OCI-LY7 (cell line): ENCODE measurements at regions not wholly inside any gene's neighbourhood (a gene's known extent, or its start where the extent isn't known, plus 50 kb on each side); places are given as distances from the start of the nearest gene placed in this dataset.

Experiments
- CTCF ChIP-seq: fragments of 200-600 bp; sonication (generic); conservative IDR thresholded peaks from 2 replicates; pipeline ENCODE4 v1.5.1; 2014; ENCODE audit warnings: mild to moderate bottlenecking, antibody characterized with exemption, low read length, moderate library complexity, mixed read lengths
- EZH2phosphoT487 ChIP-seq: fragments of 200-600 bp; sonication (generic); IDR thresholded peaks from 2 replicates; pipeline ENCODE4 v1.6.1; 2018; ENCODE audit warnings: low read depth, borderline replicate concordance, mild to moderate bottlenecking, mixed run types, antibody characterized with exemption, low read length, moderate library complexity, mixed read lengths

- TF ChIP-seq CTCF (no peak), EZH2phosphoT487 (no peak)
Measured at GRCh38 chr2:168363347-168364092, 92.6 kb upstream of the CERS6 start.
